OCI-LY7 (cell line): ENCODE measurements at regions not wholly inside any gene's neighbourhood (a gene's known extent, or its start where the extent isn't known, plus 50 kb on each side); places are given as distances from the start of the nearest gene placed in this dataset.

ENCODE experiments used
- BruUV-seq: library from RNA; stranded (reverse); fragments of 400-500 nt; replicated peaks from 2 replicates; lab custom pipeline; 2021; lab: Mats Ljungman, UMichigan
- CTCF ChIA-PET: fragments of 300-600 bp; sonication (Branson Sonifier 250); formaldehyde crosslinking; loops from one replicate; lab custom pipeline; 2022; ENCODE audit warnings: antibody characterized with exemption; ENCODE audit not compliant: unreplicated experiment; lab: Charles Lee
- POLR2A ChIA-PET: fragments of 300-600 bp; sonication (Branson Sonifier 250); formaldehyde crosslinking; loops from one replicate; lab custom pipeline; 2022; ENCODE audit warnings: antibody characterized with exemption; lab: Charles Lee
- DNase-seq: peaks from one replicate; pipeline ENCODE4 v3.0.0-alpha.2; 2015; ENCODE audit warnings: low spot score
- H2AFZ ChIP-seq: fragments of 200-600 bp; sonication (generic), shearing (Covaris generic); 2 replicates; pipeline ENCODE4 v1.6.1; 2014; ENCODE audit warnings: mild to moderate bottlenecking, antibody characterized with exemption, low read length, moderate library complexity
- H3K27ac ChIP-seq: fragments of 200-600 bp; sonication (generic); 2 replicates; pipeline ENCODE4 v1.5.1; 2014; ENCODE audit warnings: mixed run types, low read depth, mild to moderate bottlenecking, moderate library complexity, low read length, inconsistent platforms; ENCODE audit not compliant: poor library complexity, severe bottlenecking
- H3K36me3 ChIP-seq: fragments of 200-600 bp; sonication (generic); 2 replicates; pipeline ENCODE4 v1.6.1; 2014; ENCODE audit warnings: mild to moderate bottlenecking, antibody characterized with exemption, low read length, moderate library complexity, mixed read lengths; ENCODE audit not compliant: insufficient read depth
- H3K4me1 ChIP-seq: fragments of 200-600 bp; sonication (generic); 2 replicates; pipeline ENCODE4 v1.5.1; 2014; ENCODE audit warnings: mild to moderate bottlenecking, low read length; ENCODE audit not compliant: insufficient read depth, poor library complexity, severe bottlenecking
- H3K4me2 ChIP-seq: fragments of 200-600 bp; sonication (generic); 2 replicates; pipeline ENCODE4 v1.6.1; 2014; ENCODE audit warnings: mild to moderate bottlenecking, low read length
- H3K4me3 ChIP-seq: fragments of 200-600 bp; sonication (generic); 2 replicates; pipeline ENCODE4 v1.5.1; 2014; ENCODE audit warnings: mild to moderate bottlenecking, low read depth, low read length; ENCODE audit not compliant: poor library complexity, severe bottlenecking
- H3K79me2 ChIP-seq: fragments of 200-600 bp; sonication (generic); 2 replicates; pipeline ENCODE4 v1.6.1; 2016; ENCODE audit warnings: low read depth, mild to moderate bottlenecking, low read length, moderate library complexity, mixed read lengths; ENCODE audit not compliant: insufficient read depth
- H3K9me2 ChIP-seq: fragments of 200-600 bp; sonication (generic); 2 replicates; pipeline ENCODE4 v1.6.1; 2016; ENCODE audit warnings: mild to moderate bottlenecking, low read length, mixed read lengths; ENCODE audit not compliant: insufficient read depth
- H3K9me3 ChIP-seq: fragments of 200-600 bp; sonication (generic); 2 replicates; pipeline ENCODE4 v1.6.1; 2014; ENCODE audit warnings: mild to moderate bottlenecking, mixed run types, low read length, mixed read lengths
- H4K20me1 ChIP-seq: fragments of 200-600 bp; sonication (generic); 2 replicates; pipeline ENCODE4 v1.6.1; 2014; ENCODE audit warnings: mild to moderate bottlenecking, antibody characterized with exemption, low read length, moderate library complexity, mixed read lengths; ENCODE audit not compliant: insufficient read depth
- EZH2phosphoT487 ChIP-seq: fragments of 200-600 bp; sonication (generic); IDR thresholded peaks from 2 replicates; pipeline ENCODE4 v1.6.1; 2018; ENCODE audit warnings: low read depth, borderline replicate concordance, mild to moderate bottlenecking, mixed run types, antibody characterized with exemption, low read length, moderate library complexity, mixed read lengths
- intact Hi-C: fragments of 100-400 bp; cut with micrococcal nuclease; formaldehyde crosslinking; loops from one replicate; pipeline ENCODE4 v1.10.0; 2022; ENCODE audit not compliant: unreplicated experiment
- TF ChIP-seq, protein P1 (sequence below): fragments of 200-600 bp; sonication (generic); conservative IDR thresholded peaks from 2 replicates; pipeline ENCODE4 v1.5.1; 2014; ENCODE audit warnings: mild to moderate bottlenecking, antibody characterized with exemption, low read length, moderate library complexity, mixed read lengths

DNA sequence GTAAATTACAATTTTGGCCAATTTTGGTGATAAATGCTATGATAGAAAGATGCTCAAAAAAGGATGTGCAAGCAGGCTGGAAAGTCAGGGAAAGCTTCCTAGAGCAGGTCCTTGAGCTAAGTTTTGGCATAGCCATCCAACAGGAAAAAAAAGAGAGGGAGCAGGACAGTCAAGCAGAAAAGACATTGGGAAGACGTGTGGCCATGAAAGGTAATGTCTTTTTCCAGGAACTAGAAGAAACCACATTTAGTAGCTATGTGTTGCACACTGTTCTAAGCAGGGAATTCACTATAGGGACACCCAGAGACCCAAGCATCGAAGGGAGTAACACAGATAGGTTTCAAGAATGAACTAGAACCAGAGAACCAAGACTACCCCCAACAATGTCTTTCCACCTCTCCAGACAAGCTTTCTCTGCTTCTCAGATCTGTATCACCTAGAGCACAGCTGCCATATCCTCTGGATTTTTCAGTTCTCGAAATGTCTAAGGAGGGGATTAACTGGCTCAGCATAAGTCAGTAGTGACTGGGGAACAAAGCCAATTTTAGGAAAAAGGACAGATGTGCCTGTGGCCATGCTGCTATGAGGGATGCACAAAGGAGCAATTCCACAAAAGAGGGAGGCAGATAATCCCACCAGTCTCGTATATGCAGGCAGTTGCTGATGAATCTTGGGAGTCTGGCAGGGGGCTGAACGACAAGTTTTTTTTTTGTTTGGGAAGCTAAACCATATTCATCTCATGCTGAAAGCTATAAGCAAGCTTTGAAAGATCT lies 97.1 kb upstream of the DAB1 start:
- Histone ChIP-seq H3K4me2 (no peak overlapping the region), H3K79me2 (no peaks in the 10 kb centered on the region), H3K9me2 (no peaks in the 10 kb centered on the region), H4K20me1 (no peaks in the 10 kb centered on the region), H3K9me3 (no peaks in the 10 kb centered on the region), H3K4me3 (no peak overlapping the region), H3K4me1 (no peaks in the 10 kb centered on the region), H3K36me3 (no peaks in the 10 kb centered on the region), H2AFZ (no peak overlapping the region), H3K27ac (no peak overlapping the region)
- ChIA-PET CTCF (no interaction called here), POLR2A (interaction anchor here (1.2 to 1.9 kb wide), 2 partner anchors 9 to 14 kb away, joined by 3 to 5 read pairs; no protein-coding TSS in a partner anchor)
- TF ChIP-seq, protein P1, sequence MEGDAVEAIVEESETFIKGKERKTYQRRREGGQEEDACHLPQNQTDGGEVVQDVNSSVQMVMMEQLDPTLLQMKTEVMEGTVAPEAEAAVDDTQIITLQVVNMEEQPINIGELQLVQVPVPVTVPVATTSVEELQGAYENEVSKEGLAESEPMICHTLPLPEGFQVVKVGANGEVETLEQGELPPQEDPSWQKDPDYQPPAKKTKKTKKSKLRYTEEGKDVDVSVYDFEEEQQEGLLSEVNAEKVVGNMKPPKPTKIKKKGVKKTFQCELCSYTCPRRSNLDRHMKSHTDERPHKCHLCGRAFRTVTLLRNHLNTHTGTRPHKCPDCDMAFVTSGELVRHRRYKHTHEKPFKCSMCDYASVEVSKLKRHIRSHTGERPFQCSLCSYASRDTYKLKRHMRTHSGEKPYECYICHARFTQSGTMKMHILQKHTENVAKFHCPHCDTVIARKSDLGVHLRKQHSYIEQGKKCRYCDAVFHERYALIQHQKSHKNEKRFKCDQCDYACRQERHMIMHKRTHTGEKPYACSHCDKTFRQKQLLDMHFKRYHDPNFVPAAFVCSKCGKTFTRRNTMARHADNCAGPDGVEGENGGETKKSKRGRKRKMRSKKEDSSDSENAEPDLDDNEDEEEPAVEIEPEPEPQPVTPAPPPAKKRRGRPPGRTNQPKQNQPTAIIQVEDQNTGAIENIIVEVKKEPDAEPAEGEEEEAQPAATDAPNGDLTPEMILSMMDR = no peak
- TF ChIP-seq EZH2phosphoT487 = no peak
- BruUV-seq = no TSS peak
- DNase-seq = no peak
- intact Hi-C loops = no loop called here

DNA sequence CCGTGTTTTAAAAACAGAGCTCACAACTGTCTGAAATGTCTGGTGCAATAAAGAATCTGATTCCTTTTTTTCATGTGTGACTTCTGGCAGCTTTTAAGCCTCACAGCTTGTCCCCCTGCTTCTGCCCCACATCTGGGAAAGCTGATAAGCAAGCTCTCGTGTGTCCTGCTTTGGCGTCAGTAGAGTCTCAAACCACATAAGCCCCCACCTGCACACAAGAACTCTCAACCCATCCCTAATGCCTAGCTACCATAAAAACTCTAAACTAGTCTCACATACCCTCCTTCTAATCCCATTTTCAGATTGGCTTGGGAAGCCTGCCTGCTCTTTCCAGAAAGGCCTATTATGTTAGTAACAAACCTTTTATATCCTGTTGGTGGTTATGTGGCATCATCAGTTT lies 94.6 kb upstream of the DAB1 start:
- ChIA-PET POLR2A (no interaction called here), CTCF (no interaction called here)
- Histone ChIP-seq H3K9me2 (no peaks in the 10 kb centered on the region), H2AFZ (no peak overlapping the region), H3K4me3 (no peak overlapping the region), H3K79me2 (no peaks in the 10 kb centered on the region), H3K9me3 (no peaks in the 10 kb centered on the region), H3K36me3 (no peaks in the 10 kb centered on the region), H3K4me1 (no peaks in the 10 kb centered on the region), H4K20me1 (no peaks in the 10 kb centered on the region), H3K4me2 (no peak overlapping the region), H3K27ac (no peak overlapping the region)
- intact Hi-C loops = no loop called here
- TF ChIP-seq, protein P1 = no peak
- TF ChIP-seq EZH2phosphoT487 = no peak
- no TSS peak for BruUV-seq
- no peak for DNase-seq
